ENCODE measurements at regions not wholly inside any gene's neighbourhood (a gene's known extent, or its start where the extent isn't known, plus 50 kb on each side); places are given as distances from the start of the nearest gene placed in this dataset.

DNA sequence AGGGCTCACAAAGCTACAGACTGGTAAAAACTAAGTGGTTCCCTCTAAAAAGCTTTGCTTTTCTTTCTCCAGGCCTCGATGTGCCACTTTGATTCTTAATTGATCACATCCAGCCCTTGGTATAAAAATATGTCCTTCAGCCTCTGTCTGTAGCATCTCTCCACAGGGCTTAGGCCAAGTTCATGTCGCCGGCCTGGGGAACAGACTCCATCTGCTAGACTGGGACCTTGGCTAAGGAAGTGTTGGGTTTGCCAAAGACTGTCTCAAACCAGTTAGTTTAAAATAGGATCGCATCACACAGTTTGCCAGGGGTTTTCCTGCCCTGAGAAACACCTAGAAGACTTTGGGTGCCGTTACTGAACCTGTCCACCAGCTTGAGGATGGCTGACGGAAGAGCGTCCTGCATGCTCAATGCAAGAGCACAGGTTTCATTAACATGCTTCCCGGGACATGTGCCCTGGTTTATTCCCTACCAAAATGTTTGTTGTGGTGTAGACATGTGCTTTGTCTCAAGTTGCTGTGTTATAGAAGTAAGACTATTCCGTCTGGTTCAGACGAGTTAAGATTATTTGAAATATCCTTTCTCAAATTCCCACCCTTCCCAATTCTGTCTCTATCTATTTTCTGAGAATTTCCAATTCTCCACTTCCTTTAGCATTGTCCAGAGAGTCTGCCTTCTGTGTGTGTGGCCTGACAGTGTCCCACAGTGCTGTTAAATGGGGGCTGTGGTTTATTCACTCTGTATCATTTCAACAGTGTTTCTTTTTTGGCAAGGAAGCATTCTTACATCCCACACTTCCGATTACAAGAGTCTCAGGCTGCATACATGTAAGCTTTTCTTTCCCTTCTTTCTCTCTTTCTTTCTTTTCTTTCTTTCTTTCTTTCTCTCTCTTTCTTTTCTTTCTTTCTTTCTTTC, 334.7 kb downstream of the INHBA start:
- no peak overlapping the region for H3K27ac ChIP-seq (ENCODE audit: low read depth, low read length)
- TF ChIP-seq CTCF (IDR thresholded peaks at IDR 0.05; ENCODE audit: insufficient read depth, low read length, poor library complexity, severe bottlenecking) (no peak), EZH2phosphoT487 (conservative IDR thresholded peaks at IDR 0.05; ENCODE audit: low read length) (no peak)
- no peaks in the 10 kb centered on the region for H3K27me3 ChIP-seq (ENCODE audit: low read length)
- no peaks in the 10 kb centered on the region for H3F3A ChIP-seq (ENCODE audit: insufficient read depth)
- H3K4me2 ChIP-seq (ENCODE audit: low read depth, low read length, poor library complexity, severe bottlenecking): no peak overlapping the region
- no peak overlapping the region for H3K4me3 ChIP-seq (ENCODE audit: insufficient read depth, low read length, poor library complexity, severe bottlenecking)
- H3K9ac ChIP-seq (ENCODE audit: low read length): no peak overlapping the region
- H3K9me2 ChIP-seq (replicated peaks; ENCODE audit: insufficient read depth, low read length): no peaks in the 10 kb centered on the region
- H4K20me1 ChIP-seq (ENCODE audit: low read depth, low read length): no peaks in the 10 kb centered on the region
- H3K36me3 ChIP-seq (ENCODE audit: low read length): no peaks in the 10 kb centered on the region
- H3K79me2 ChIP-seq (ENCODE audit: insufficient read depth, low read length): no peaks in the 10 kb centered on the region
- no peaks in the 10 kb centered on the region for H3K9me3 ChIP-seq (ENCODE audit: insufficient read depth, low read length)
- H2AFZ ChIP-seq (ENCODE audit: low read depth, low read length, severe bottlenecking): no peak overlapping the region

DNA sequence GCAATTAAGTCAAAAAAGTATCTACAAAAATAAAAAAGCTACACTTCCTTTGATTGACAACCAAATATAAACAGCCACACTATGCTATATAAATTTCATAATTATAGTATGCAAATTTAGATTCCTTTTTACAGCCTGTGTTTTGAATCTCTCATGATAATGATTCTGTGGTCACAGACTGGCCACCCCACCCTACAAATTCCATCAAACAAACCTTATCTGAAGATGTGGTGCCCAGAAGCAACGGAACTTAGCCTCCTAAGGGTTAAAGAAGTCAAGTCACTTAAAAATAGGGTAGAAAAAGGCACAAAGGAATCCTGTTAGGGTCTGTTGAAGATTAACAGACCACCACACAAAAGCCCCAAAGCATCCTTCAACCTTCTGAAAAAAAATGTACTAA, 351.8 kb downstream of the INHBA start:
- H3K4me3 ChIP-seq (ENCODE audit: insufficient read depth, low read length, poor library complexity, severe bottlenecking): no peak overlapping the region
- H4K20me1 ChIP-seq (ENCODE audit: low read depth, low read length): no peaks in the 10 kb centered on the region
- no peaks in the 10 kb centered on the region for H3K27me3 ChIP-seq (ENCODE audit: low read length)
- no peaks in the 10 kb centered on the region for H3K36me3 ChIP-seq (ENCODE audit: low read length)
- TF ChIP-seq CTCF (IDR thresholded peaks at IDR 0.05; ENCODE audit: insufficient read depth, low read length, poor library complexity, severe bottlenecking) (no peak), EZH2phosphoT487 (conservative IDR thresholded peaks at IDR 0.05; ENCODE audit: low read length) (no peak)
- H3K9me2 ChIP-seq (replicated peaks; ENCODE audit: insufficient read depth, low read length): no peaks in the 10 kb centered on the region
- H3K4me2 ChIP-seq (ENCODE audit: low read depth, low read length, poor library complexity, severe bottlenecking): no peak overlapping the region
- no peak overlapping the region for H3K9ac ChIP-seq (ENCODE audit: low read length)
- H3F3A ChIP-seq (ENCODE audit: insufficient read depth): no peaks in the 10 kb centered on the region
- H3K79me2 ChIP-seq (ENCODE audit: insufficient read depth, low read length): no peaks in the 10 kb centered on the region
- H3K9me3 ChIP-seq (ENCODE audit: insufficient read depth, low read length): no peaks in the 10 kb centered on the region
- H3K27ac ChIP-seq (ENCODE audit: low read depth, low read length): no peak overlapping the region
- peak overlapping the region; percentile 6 for H2AFZ ChIP-seq (ENCODE audit: low read depth, low read length, severe bottlenecking)

GRCh38 chr7:41346878-41347277, 356.0 kb downstream of the INHBA start:
- Histone ChIP-seq H3K9me3 (ENCODE audit: insufficient read depth, low read length) (no peaks in the 10 kb centered on the region), H3K27me3 (ENCODE audit: low read length) (no peaks in the 10 kb centered on the region), H3F3A (ENCODE audit: insufficient read depth) (no peaks in the 10 kb centered on the region), H3K9ac (ENCODE audit: low read length) (no peak overlapping the region), H3K4me2 (ENCODE audit: low read depth, low read length, poor library complexity, severe bottlenecking) (no peak overlapping the region), H2AFZ (ENCODE audit: low read depth, low read length, severe bottlenecking) (no peak overlapping the region), H4K20me1 (ENCODE audit: low read depth, low read length) (no peaks in the 10 kb centered on the region), H3K9me2 (replicated peaks; ENCODE audit: insufficient read depth, low read length) (no peaks in the 10 kb centered on the region), H3K79me2 (ENCODE audit: insufficient read depth, low read length) (no peaks in the 10 kb centered on the region), H3K4me3 (ENCODE audit: insufficient read depth, low read length, poor library complexity, severe bottlenecking) (no peak overlapping the region), H3K36me3 (ENCODE audit: low read length) (no peaks in the 10 kb centered on the region), H3K27ac (ENCODE audit: low read depth, low read length) (no peak overlapping the region)
- TF ChIP-seq EZH2phosphoT487 (conservative IDR thresholded peaks at IDR 0.05; ENCODE audit: low read length) (no peak), CTCF (IDR thresholded peaks at IDR 0.05; ENCODE audit: insufficient read depth, low read length, poor library complexity, severe bottlenecking) (no peak)

All from SU-DHL-6 (cell line).